ENCODE measurements at regions not wholly inside any gene's neighbourhood (a gene's known extent, or its start where the extent isn't known, plus 50 kb on each side); places are given as distances from the start of the nearest gene placed in this dataset.

DNA sequence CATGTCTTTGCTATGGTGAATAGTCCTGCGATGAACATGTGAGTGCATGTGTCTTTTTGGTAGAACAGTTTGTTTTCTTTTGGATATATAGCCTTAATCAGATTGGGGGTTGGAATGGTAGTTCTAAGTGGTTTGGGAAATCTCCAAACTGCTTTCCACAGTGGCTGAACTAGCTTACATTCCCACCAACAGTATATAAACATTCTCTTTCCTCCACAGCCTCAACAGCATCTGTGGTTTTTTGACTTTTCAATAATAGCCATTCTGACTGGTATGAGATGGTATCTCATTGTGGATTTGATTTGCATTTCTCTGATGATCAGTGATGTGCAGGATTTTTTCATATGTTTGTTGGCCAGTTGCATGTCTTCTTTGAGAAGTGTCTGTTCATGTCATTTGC lies 112.2 kb upstream of the SESTD1 start:
- TF ChIP-seq ZNF8 (CRISPR knock-in tag; IDR thresholded peaks at IDR 0.05): no peak
- no peak for TF ChIP-seq ESRRG (CRISPR knock-in tag; IDR thresholded peaks at IDR 0.05)
- no peak for TF ChIP-seq PPARA (CRISPR knock-in tag; IDR thresholded peaks at IDR 0.05; ENCODE audit: borderline replicate concordance)
- no peak for TF ChIP-seq ZFP3 (CRISPR knock-in tag; IDR thresholded peaks at IDR 0.05)
- TF ChIP-seq, protein P1, sequence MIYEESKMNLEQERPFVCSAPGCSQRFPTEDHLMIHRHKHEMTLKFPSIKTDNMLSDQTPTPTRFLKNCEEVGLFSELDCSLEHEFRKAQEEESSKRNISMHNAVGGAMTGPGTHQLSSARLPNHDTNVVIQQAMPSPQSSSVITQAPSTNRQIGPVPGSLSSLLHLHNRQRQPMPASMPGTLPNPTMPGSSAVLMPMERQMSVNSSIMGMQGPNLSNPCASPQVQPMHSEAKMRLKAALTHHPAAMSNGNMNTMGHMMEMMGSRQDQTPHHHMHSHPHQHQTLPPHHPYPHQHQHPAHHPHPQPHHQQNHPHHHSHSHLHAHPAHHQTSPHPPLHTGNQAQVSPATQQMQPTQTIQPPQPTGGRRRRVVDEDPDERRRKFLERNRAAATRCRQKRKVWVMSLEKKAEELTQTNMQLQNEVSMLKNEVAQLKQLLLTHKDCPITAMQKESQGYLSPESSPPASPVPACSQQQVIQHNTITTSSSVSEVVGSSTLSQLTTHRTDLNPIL (CRISPR knock-in tag; IDR thresholded peaks at IDR 0.05; ENCODE audit: low read depth): no peak
- TF ChIP-seq ZFP30 (CRISPR knock-in tag; IDR thresholded peaks at IDR 0.05): no peak
- TF ChIP-seq TOX (CRISPR knock-in tag; IDR thresholded peaks at IDR 0.05; ENCODE audit: borderline replicate concordance): no peak
- TF ChIP-seq ISL1 (CRISPR knock-in tag; IDR thresholded peaks at IDR 0.05): no peak
- TF ChIP-seq ZNF70 (CRISPR knock-in tag; IDR thresholded peaks at IDR 0.05): no peak
- no peak for TF ChIP-seq ARNTL (CRISPR knock-in tag; IDR thresholded peaks at IDR 0.05; ENCODE audit: borderline replicate concordance, low read depth)

Measured in SK-N-SH treated with all-trans-retinoic acid at 6 μM for 48 hours (cell line).